GM12875 (cell line): ENCODE measurements at regions not wholly inside any gene's neighbourhood (a gene's known extent, or its start where the extent isn't known, plus 50 kb on each side); places are given as distances from the start of the nearest gene placed in this dataset.
"Not testable (repeated sequence)": the region's sequence is repeated elsewhere in the genome, so short reads cannot be mapped to it uniquely, and the experiment has no call there.

Experiments
- H3K4me3 ChIP-seq: one replicate; pipeline ENCODE4 v1.5.1; 2011; ENCODE audit warnings: low read depth, low read length, control low read depth
- TF ChIP-seq, protein P1 (sequence below): IDR thresholded peaks from 2 replicates; pipeline ENCODE4 v1.5.1; 2011; ENCODE audit warnings: low read depth, mild to moderate bottlenecking, control low read depth, inconsistent platforms, low read length, moderate library complexity, borderline replicate concordance; ENCODE audit not compliant: insufficient read depth

GRCh38 chr5:110865400-110866094 lies 126.7 kb downstream of the SLC25A46 start:
- TF ChIP-seq, protein P1, sequence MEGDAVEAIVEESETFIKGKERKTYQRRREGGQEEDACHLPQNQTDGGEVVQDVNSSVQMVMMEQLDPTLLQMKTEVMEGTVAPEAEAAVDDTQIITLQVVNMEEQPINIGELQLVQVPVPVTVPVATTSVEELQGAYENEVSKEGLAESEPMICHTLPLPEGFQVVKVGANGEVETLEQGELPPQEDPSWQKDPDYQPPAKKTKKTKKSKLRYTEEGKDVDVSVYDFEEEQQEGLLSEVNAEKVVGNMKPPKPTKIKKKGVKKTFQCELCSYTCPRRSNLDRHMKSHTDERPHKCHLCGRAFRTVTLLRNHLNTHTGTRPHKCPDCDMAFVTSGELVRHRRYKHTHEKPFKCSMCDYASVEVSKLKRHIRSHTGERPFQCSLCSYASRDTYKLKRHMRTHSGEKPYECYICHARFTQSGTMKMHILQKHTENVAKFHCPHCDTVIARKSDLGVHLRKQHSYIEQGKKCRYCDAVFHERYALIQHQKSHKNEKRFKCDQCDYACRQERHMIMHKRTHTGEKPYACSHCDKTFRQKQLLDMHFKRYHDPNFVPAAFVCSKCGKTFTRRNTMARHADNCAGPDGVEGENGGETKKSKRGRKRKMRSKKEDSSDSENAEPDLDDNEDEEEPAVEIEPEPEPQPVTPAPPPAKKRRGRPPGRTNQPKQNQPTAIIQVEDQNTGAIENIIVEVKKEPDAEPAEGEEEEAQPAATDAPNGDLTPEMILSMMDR, result peak; percentile 61
- H3K4me3 ChIP-seq, result no peak overlapping the region

DNA sequence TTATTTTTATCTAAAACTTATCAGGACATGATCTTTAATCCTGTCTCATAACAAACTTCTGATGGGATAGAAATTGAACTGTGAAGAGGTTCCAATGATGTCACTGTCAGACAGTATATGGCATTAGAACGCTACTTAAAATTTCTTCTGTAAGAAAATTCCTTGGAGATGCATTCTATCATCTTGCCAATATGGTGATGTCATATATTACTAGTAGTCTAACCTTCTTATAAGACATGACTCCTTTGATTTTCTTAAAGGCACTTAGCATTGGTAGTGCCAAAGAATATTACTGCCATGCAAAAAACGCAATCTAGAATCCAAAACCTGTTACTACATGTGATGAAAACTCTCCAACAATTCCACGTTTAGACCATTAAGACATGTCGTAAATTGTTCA lies 131.1 kb downstream of the SLC25A46 start:
- TF ChIP-seq, protein P1, result no peak
- H3K4me3 ChIP-seq, result no peak overlapping the region

DNA sequence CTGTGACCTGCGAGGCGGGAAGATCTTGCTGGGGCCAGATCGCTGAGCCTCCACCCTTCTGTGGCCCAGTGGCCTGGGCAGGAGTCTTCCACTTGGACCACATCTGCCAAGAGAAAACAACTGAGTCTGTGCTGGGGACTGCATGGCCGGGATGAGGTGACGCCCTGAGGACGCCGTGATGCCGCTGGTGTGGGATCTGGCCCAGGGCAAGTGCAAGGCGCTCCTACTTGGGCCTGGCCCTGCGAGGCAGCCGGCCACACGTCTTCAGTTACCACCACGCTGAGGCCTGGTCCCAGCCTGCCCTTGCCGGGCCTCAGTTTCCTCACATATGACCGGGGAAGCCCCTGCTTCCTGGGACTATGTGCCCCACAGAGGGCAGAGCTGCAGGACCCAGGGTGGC lies 133.4 kb downstream of the SLC25A46 start:
- TF ChIP-seq, protein P1, result no peak

GRCh38 chr5:110872963-110873362 lies 134.2 kb downstream of the SLC25A46 start:
- TF ChIP-seq, protein P1, result no peak
- H3K4me3 ChIP-seq, result no peak overlapping the region

More for the DNA sequence above, 133.4 kb downstream of the SLC25A46 start:
- no peak overlapping the region for H3K4me3 ChIP-seq

DNA sequence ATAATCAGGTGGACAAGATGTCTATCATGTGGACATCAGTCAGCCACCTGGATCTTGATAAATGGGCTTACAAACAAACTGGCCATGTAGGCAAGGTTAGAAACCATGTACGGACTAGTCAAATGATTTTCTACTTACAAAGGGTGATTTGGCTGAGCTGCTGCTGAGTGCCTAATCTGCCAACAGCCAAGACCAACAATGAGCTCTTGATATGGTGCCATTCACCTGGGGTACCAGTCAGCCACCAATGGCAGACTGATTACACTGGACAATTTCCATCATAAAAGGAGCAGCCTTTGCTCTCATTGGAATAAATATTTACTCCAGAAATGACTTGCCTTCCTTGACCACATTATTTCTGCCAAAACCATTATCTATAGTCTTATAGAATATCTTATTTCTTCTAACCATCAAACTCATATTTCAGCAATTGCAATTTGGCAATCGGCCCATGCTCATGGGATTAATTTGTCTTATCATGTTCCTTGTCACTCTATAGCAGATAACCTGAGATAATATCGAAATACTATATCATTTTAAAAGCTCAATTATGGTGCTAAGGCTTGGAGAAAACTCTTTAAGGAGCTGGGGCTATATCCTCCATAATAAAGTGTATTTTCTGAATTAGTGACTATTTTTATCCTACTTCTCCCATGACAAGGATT lies 135.1 kb downstream of the SLC25A46 start:
- TF ChIP-seq, protein P1, result no peak
- H3K4me3 ChIP-seq, result no peak overlapping the region

DNA sequence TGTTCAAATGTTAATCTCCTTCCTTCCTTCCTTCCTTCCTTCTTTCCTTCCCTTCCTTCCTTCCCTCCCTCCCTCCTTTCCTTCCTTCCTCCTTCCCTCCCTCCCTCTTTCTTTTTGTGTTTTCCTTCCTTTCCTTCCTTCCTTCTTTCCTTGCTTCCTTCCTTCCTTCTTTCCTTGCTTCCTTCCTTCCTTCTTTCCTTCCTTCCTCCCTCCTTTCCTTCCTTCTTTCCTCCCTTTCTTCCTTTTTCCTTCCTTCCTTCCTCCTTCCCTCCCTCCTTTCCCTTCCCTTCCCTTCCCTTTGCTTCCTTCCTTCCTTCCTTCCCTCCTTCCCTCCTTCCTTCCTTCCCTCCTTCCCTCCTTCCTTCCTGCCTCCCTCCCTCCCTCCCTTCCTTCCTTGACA lies 136.3 kb downstream of the SLC25A46 start:
- not testable (repeated sequence) for H3K4me3 ChIP-seq

GRCh38 chr5:110878115-110878514 lies 139.3 kb downstream of the SLC25A46 start:
- no peak overlapping the region for H3K4me3 ChIP-seq
- TF ChIP-seq, protein P1, result no peak

DNA sequence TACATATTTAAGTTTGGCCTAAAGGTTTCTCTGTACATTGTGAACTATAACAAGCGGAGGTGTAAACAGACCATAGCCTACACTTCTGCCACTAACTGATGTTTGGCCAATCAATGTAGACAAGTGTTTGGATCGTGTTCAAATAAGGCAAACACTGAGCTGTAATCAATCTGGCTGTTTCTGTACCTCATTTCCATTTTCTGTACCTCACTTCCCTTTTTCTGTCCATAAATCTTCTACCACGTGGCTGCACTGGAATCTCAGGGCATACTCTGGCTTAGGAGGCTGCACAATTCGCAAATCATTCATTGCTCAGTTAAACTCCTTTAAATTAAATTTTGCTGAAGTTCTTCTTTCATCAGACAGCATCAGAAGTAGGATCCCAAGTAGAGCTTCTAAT lies 140.9 kb downstream of the SLC25A46 start:
- TF ChIP-seq, protein P1, result no peak
- H3K4me3 ChIP-seq, result no peak overlapping the region
